Smooth muscle cell of the brain vasculature (primary cell): ENCODE measurements at regions not wholly inside any gene's neighbourhood (a gene's known extent, or its start where the extent isn't known, plus 50 kb on each side); places are given as distances from the start of the nearest gene placed in this dataset.
"Not testable (repeated sequence)": the region's sequence is repeated elsewhere in the genome, so short reads cannot be mapped to it uniquely, and the experiment has no call there.

ENCODE experiments used
- DNase-seq: peaks from one replicate; pipeline ENCODE4 v3.0.0-alpha.2; 2012; ENCODE audit warnings: low read depth, low spot score

DNA sequence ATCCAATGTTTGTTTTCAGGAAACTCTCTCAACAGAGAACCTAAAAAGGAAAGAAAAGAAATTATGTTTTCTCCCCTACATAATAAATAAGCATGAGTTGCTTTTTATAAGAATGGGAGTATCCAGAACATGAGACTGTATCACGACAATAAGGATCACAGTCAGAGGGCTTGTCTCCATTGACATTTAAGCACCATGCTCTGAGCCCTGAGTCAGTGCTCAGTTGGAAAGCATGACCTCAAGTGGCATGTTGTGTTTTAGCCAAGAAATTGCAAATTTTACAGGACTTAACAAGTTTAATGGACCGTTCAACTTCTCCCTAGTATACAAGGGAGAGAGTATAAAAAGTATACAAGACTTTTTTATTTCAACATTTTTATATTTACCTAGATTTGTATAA lies 431.6 kb downstream of the GJA1 start:
- DNase-seq: no peak

DNA sequence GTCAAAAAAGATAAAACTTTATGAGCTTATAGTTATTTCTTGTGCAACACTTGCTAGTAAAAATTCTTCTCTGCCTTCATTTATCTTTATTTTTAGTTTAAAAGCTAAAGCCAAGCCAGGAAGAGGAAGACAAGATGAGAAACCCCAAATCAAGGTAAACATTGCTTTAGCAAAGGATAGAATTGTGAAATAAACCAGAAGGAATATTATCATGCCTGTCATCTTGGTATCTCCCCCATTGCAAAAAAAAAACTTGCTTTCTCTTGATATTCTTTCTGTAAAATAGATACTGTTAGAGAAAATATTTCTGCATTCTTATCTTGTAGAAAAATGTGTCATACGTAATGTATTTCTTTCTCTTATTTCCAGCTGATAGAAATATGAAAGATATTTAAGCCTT lies 432.8 kb downstream of the GJA1 start:
- DNase-seq: no peak

DNA sequence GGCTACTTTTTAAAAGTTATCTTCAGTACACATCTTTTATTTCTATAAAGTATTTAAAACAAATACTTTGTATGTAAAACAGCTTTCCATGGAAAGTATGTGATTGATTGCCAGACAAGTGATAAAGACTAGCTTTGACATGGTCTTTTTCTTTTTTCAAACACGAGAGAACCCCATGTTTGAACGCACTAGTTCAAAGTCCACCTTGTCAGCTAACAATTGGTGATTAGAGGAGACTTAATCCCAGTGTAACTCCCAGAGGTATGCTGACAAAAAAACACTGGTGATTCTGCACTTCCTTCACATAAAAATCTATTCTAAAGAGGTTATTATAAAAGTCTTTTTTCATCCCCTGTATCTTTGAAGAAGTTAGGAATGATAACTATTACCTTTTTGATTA lies 438.1 kb downstream of the GJA1 start:
- no peak for DNase-seq

DNA sequence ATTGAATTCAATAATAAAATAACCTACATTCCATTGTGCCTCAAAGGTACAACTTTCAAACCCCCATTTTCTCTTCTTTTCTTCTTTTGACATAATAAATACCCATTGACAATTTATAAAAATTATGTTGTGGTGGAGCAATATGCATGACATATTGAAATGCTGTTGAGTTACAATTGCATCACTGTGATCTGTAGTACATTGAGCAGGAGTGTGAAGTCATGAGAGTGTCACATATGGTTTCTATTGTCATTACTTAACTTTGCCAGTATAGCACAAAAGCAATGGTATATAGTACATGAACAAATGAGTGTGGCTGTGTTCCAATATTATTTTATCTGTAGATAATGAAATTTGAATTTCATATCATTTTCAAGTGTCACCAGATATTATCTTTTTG lies 441.3 kb downstream of the GJA1 start:
- DNase-seq: no peak

DNA sequence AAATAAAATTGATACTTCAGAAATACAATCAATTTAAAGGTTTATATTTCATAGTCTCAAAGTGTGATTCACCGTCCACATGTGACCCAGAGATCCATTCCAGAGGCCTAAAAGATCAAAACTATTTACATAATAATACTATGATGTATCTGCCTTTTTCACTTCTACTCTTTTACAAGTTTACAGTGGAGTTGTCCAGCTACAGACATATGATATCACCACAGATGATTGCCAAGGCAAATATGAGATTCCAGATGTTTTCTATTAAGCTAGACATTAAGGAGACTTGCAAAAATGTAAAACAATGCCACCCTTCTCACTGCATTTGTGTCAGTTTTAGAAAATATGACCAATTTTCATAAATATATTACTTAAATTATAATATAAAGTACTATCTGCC lies 443.7 kb downstream of the GJA1 start:
- DNase-seq: peak; percentile 70

DNA sequence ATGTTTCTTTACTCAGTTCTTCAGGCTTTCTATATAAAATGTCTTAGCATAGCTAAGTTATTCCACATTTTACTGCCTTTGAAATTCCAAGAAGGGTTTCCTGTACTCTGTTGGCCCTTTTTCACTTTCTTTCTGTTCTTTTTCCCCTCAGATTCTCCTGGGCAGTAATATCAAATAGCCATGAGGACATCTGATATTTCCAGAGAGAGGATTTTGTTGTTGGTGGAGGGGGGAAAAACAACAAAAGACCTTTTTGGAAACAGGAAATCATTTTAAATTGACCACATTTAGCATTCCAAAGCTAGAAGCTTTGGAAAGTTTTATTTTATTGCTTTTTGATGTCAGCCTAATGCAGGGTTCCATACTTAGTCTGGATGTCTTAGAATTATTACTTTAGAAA lies 445.4 kb downstream of the GJA1 start:
- no peak for DNase-seq

DNA sequence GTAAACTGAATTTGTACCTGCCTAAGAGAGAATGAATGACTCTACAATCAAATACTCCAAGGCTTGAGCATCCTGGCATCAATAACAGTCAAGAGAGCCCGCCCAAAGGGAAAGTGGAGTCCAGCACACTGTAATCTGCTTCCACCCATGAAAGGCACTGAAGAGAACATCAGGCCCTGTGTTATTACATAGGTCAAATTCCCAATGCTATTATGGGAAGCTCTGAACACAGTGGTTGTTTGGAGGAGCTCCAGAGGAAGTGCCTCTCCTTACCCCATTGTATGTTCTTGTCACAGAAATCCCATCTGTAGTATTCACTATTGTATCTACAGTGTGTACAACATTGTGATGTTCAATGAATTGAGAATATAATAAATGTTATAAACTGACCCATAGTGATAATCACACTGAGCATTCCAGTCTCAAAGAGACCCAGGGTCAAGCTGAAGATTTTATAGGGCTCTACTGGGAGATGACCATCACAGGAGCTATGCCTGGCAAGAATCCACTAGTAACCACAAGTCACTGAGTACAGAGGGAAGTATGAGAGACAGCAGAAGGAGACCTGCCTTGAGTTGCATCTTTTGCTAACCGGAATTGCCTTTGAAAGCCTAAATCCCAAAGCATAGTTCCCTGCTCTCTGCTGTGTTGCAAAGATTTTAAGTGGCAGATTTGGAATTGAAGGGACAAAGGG lies 446.7 kb downstream of the GJA1 start:
- peak; percentile 53 for DNase-seq

DNA sequence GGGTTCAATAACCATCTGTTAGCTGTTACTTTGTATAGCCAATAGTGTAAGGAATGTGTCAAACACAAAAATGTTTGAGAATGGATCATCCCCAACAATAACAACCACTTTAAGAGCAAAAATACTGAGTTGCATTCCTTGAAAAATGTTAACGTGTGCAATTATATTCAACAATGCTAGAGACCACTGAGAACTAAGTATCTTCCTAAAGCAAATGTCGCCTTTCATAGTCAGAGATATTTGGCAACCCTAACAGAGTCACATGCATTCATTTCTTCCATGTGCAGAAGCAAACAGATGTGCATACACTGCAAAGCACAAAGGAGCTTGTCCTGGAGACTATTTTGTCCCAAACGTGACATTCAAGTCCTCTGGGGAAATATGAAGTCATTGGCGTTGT lies 448.6 kb downstream of the GJA1 start:
- no peak for DNase-seq

DNA sequence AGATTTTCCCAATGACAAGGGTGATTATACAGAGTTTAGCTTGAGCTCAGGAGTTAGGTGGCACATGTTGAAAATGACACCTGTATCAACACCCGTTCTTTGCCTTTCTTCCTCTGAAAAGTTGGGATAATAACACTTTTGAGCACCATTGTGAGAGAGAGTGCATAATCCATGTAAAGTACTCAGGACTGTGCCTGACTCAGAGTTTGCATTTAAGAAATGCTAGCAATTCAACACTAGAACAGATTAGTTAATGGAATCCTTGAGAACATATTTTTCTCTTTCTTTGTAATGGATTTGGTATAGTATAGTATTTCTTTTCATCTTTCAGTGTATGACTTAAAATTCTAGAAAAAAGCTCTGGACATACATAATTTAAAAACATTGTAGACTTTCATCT lies 449.2 kb downstream of the GJA1 start:
- no peak for DNase-seq

DNA sequence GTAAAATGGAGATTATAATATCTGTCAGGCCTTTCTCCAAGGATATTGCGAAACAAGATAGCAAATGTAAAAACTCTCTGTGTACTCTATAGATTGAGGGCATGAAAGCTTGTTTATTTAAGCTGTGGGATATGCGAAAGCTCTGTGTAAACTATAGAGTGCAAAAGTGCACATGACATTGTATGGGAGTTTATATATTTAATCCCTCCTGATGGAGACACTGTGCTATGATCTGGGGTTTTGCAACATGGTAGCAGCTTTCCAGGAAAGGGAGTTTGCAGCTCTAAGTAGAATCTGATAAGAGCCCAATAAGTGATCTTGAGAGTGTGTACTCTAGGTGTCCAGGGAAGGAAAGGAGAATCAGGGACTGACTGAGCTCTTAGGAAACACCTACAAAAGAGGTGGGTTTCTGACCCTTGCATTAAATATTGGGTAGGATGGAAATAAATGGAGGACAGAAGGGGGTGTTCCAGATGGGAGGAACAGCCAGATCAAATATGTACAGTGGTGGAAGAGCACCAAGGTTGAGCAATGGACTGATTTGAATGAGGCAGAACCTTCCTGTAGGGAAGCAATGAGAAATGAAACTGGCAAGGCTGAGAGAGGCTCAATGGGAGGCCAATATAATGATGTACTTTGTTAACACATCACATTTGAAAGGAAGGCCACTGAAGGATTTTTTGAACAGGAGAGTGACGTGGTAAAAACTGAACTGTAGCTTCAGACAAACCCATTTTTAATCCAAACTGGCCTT lies 450.1 kb downstream of the GJA1 start:
- no peak for DNase-seq

DNA sequence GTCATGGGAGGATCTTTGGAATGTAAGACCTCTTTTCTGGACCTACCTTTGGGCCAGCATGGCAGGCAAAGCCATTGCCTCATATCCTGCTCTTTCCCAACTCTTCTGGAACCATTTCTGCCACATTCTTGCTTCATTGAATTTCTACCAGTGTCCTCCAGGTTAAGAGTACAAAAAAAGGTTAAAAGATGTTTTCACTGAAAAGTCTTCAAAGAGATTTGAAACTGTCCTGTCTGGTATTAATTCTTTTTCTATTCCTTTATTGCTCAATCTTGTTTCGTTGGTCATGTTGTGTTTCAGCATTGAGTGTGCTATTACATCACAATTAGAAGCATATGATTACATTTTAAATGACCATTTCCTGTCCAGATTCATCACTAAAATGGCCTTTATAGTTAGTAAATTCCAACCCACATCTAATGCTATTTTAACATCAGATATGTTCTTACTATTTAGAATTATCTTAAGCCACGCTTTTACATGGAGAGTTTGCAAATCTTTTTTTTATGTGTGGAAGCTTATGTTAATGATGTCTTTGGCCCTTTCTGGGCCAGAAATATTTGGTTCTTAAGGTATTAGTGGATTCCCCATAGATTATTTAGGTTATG lies 450.9 kb downstream of the GJA1 start:
- DNase-seq: no peak

DNA sequence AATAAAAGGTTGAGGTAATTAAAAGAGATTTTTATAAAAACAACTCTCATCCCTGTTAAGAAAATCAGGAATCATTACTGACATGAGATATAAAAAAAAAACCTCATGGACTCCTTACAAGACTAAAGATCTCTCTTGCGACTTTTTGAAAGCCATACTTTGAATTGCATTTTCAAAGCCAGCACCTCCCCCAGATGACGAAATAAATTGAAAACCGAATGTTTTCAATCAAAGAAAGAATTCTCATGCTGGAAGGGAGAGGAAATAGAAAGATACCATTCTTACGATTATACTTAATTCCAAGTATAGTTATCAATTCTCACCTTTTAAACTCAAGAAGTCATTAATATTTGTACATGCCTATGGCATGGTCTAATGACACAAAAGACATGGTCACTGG lies 452.3 kb downstream of the GJA1 start:
- no peak for DNase-seq

DNA sequence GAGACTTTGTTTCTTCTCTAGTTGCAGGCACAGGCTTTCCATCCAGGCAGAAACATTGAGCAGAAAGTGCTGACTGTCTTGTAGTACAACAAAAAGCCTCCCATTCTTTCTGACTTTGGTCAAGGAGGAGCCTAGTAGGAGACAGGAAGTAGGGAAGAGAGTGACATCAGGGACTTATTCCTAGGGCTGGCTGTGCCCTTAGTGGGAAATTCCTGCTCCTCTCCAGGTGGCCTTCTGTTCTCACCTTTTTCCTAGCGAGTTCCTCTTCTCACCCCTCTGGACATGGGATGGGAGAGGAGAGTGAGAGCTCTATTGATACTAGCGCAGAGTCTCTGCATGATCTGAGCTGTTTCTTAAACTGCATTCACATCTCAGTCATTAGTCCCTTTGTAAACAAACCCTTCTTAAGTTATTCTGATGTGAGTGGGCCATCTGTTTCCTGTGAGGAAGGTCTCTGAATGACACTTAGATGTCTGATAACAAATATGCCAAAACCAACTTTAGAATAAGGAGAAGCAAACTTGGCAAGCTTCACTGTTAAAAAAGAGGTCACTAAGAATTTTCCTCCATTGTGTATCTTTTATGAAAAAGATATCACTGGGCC lies 455.0 kb downstream of the GJA1 start:
- no peak for DNase-seq

DNA sequence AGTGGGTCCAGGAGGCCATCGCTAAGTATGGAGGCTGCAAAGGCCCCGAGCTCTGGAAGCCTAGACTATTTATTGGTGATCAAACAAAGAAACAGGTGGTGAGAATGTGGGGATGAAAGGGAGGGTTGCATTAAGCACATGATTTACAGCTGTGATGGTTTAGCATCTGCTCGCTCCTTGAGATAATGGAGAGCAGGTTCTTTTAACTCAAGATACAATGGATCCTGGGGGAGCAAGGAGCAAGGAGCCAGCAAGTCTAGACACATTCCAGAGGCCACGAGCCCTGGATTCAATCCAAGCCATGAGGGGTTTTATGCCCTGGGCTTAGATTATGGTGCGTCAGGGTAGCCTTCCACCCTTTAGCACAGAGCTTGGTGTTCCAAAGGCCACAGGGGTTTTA lies 460.3 kb downstream of the GJA1 start:
- DNase-seq: not testable (repeated sequence)

DNA sequence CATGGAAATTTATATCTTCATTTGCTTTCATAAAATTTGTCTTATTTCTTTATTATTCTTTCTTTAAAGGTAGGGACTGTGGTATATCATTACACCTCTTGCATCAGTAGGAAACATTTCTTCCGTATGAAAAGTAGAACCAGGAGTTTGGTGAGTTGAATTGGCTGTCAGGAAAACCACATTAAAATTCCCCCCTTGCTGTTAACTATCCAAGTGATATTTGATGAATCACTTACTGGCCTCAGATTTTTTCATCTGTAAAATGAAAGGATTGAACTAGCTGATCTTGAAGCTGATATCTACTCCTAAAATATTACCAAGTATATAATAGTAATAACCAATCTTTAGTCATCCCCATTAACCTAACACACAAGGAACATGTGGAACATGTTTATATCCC lies 460.9 kb downstream of the GJA1 start:
- DNase-seq: no peak

DNA sequence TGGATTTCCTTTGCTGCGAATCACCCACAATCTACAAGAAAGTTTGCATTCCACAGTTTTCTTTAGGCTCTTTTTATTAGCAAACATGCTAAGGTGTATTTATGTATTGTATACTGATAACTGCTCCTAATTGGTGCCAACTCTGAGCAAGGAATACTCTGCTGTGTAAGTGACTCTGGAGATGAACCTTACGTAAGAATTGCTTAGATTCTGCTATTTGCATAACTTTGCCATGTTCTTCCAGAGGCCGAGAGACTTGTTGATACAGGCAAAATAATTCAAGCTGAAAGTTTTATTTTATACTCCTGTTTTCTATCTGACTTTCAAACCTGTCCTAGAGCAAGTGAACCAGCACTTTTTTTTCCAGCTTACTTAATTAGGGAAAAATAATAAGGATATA lies 461.3 kb downstream of the GJA1 start:
- no peak for DNase-seq

DNA sequence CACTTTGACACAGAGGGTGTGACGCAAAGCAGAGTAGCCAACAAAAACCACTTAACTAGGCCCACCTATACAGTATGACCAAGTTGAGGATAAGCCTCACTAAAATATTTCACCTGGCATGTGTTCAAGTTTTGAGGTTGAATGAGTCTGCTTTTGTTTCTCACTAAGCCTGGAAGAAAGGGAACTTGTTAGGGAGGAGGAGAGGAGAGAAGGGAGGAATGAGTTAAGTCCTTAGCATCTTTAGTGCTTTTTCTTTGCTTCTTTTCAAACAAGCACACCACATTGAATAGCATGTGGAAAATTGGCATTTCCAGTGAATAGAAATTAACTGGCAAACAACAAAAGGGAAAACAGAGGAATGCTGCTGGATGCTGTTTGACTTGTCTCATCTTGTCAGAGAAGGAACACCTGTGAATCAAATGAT lies 461.9 kb downstream of the GJA1 start:
- no peak for DNase-seq

DNA sequence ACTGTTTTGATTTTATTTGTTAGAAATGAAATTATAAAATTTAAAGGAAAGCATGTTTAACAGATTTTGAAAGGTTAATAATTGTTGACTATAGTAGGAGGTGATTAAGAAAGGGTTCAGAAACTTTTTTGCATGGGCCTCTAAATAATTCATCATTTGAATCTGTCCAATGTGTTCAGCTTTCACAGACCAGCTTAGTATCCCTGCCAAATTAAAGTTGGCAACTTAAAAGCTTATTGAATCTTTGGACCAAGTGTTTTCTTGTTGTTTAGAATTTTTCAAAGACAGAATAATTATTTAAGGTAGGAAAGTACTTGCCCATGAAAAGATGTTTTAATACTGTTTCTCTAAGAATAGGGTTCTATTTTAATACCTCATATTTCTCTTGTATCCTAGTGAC lies 466.0 kb downstream of the GJA1 start:
- DNase-seq: no peak

DNA sequence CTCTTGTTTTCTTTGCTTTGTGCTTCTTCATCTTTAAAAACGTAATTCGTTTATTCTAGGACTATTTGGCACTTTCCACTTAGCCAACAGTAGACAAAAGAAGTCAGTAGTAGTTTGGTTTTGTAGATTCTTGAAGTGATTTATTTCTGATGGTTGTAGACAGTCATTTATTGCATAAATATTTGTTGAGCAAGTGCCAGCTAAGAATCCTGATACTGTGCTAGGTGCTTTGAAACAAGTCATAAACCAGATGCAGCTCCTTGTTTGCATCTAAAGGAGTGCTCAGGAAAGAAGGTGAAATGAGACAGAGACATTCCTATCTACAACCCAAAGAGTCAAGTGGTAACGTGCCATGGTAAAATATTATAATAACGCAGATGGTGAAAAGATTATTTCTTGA lies 469.1 kb downstream of the GJA1 start:
- DNase-seq: no peak

DNA sequence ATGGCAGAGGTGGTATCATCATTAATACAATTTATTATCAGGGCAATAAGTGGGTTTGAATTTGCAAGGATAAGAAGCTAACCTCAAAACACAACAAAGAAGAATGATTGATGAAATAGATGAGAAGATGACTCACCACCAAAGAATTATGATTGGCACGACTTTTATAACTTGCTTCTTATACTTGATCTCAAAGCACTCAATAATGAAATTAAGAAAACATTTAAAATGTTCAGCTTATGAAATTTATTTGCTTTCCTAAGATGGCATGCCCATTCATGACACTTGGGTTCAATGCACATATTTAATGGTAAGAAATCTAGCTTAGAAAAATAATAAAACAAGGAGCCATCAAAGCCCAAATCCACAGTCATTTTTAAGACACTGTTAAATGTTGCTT lies 477.5 kb downstream of the GJA1 start:
- DNase-seq: no peak

DNA sequence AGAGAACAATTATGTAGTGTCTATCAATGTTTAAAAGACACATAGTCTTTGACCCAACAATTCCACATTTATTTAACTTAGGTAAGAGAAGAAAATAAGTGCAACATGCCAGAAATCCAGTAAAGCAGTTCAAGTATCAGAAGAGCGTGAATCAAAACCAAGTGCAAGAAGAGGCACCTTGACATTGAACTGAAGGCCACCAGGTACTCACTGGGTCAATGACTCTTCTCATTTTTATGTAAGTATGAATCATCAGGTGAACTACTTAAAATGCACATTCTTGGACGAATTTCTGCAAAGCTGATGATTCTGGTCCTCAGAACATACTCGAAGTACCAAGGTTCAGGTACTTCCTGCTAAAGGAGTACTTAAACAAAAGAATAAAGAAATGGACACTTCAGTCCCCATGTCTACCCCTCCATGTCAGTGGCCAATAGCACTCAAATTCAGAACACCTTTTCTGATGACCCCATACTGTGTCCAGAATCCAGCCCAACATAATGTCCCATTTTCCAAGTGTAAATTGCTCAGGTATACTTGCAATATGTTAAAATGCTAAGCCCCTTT lies 481.9 kb downstream of the GJA1 start:
- no peak for DNase-seq

DNA sequence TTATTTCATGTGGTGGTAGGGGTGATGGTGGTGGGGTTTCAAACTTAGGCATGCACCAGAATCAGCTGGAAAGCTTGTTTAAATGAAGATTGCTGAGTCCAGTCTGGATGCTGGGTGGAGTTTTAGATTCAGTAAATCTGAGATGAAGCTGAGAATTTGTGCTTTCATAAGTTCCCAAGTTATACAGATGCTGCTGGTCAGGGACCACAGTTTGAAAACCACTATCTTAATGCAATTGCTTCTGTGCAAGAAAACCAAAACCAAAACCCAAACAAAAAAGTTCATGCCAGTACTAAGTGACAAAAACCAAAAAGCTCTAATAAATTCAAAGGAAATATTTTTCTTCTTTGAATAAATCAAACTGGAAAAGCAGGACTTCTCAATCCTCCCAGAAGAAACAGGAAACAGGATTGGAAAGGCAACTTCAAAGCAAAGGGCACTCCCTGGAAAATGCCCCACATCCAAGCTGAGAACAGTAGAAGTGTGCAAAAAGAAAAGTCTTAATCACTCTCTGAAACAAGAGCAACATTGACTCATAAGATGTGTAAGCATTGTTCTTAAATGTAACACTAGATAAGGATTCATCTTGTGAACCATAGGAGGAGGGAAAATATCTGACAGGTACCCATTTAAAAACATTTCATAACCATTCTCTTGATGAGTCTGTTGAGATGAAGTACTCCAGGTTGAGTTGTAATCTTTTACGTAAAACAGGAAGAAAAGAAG lies 481.5 kb upstream of the HSF2 start:
- DNase-seq: no peak
